ENCODE measurements at regions not wholly inside any gene's neighbourhood (a gene's known extent, or its start where the extent isn't known, plus 50 kb on each side); places are given as distances from the start of the nearest gene placed in this dataset.

GRCh38 chr5:109958082-109958481 lies 268.4 kb downstream of the MAN2A1 start:
- intact Hi-C loops (cut with micrococcal nuclease; ENCODE audit: unreplicated experiment), result no loop called here
- TF ChIP-seq, protein P1, sequence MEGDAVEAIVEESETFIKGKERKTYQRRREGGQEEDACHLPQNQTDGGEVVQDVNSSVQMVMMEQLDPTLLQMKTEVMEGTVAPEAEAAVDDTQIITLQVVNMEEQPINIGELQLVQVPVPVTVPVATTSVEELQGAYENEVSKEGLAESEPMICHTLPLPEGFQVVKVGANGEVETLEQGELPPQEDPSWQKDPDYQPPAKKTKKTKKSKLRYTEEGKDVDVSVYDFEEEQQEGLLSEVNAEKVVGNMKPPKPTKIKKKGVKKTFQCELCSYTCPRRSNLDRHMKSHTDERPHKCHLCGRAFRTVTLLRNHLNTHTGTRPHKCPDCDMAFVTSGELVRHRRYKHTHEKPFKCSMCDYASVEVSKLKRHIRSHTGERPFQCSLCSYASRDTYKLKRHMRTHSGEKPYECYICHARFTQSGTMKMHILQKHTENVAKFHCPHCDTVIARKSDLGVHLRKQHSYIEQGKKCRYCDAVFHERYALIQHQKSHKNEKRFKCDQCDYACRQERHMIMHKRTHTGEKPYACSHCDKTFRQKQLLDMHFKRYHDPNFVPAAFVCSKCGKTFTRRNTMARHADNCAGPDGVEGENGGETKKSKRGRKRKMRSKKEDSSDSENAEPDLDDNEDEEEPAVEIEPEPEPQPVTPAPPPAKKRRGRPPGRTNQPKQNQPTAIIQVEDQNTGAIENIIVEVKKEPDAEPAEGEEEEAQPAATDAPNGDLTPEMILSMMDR (IDR thresholded peaks at IDR 0.05; ENCODE audit: insufficient read depth in 1 of 2, low read depth in 1 of 2, low read length in 1 of 2, severe bottlenecking in 1 of 2, unreplicated experiment in 1 of 2), result no peak
- Histone ChIP-seq H3K4me1 (no peaks in the 10 kb centered on the region), H3K36me3 (ENCODE audit: control insufficient read depth, insufficient read depth, low read length) (no peaks in the 10 kb centered on the region), H3K9me3 (no peaks in the 10 kb centered on the region), H3K27me3 (replicated peaks; ENCODE audit: control insufficient read depth, insufficient read depth, low read length) (no peaks in the 10 kb centered on the region), H3K4me3 (ENCODE audit: low read depth, low read length) (no peak overlapping the region)
- Mint-ChIP-seq H3K27me3 (ENCODE audit: insufficient read depth, unreplicated experiment) (no peaks in the 10 kb centered on the region), H3K9me3 (ENCODE audit: unreplicated experiment) (no peaks in the 10 kb centered on the region), H3K27ac (ENCODE audit: unreplicated experiment) (no peak overlapping the region), H3K4me3 (ENCODE audit: unreplicated experiment) (no peak overlapping the region), H3K36me3 (ENCODE audit: insufficient read depth, unreplicated experiment) (no peaks in the 10 kb centered on the region), H3K4me1 (ENCODE audit: low read depth, unreplicated experiment) (no peaks in the 10 kb centered on the region)
- ChIA-PET POLR2A (no interaction called here), CTCF (no interaction called here)
- no peak for DNase-seq
- no TSS peak for BruUV-seq (replicated peaks)

GRCh38 chr5:109959652-109960051 lies 269.9 kb downstream of the MAN2A1 start:
- ChIA-PET POLR2A (no interaction called here), CTCF (no interaction called here)
- Mint-ChIP-seq H3K9me3 (ENCODE audit: unreplicated experiment) (no peaks in the 10 kb centered on the region), H3K27ac (ENCODE audit: unreplicated experiment) (no peak overlapping the region), H3K36me3 (ENCODE audit: insufficient read depth, unreplicated experiment) (no peaks in the 10 kb centered on the region), H3K27me3 (ENCODE audit: insufficient read depth, unreplicated experiment) (no peaks in the 10 kb centered on the region), H3K4me3 (ENCODE audit: unreplicated experiment) (no peak overlapping the region), H3K4me1 (ENCODE audit: low read depth, unreplicated experiment) (no peaks in the 10 kb centered on the region)
- Histone ChIP-seq H3K36me3 (ENCODE audit: control insufficient read depth, insufficient read depth, low read length) (no peaks in the 10 kb centered on the region), H3K4me3 (ENCODE audit: low read depth, low read length) (no peak overlapping the region), H3K4me1 (no peaks in the 10 kb centered on the region), H3K9me3 (no peaks in the 10 kb centered on the region), H3K27me3 (replicated peaks; ENCODE audit: control insufficient read depth, insufficient read depth, low read length) (no peaks in the 10 kb centered on the region)
- TF ChIP-seq, protein P1 (IDR thresholded peaks at IDR 0.05; ENCODE audit: insufficient read depth in 1 of 2, low read depth in 1 of 2, low read length in 1 of 2, severe bottlenecking in 1 of 2, unreplicated experiment in 1 of 2), result no peak
- intact Hi-C loops (cut with micrococcal nuclease; ENCODE audit: unreplicated experiment), result no loop called here
- no peak for DNase-seq
- no TSS peak for BruUV-seq (replicated peaks)

- Mint-ChIP-seq H3K4me3 (ENCODE audit: unreplicated experiment) (no peak overlapping the region), H3K27ac (ENCODE audit: unreplicated experiment) (no peak overlapping the region), H3K36me3 (ENCODE audit: insufficient read depth, unreplicated experiment) (no peaks in the 10 kb centered on the region), H3K4me1 (ENCODE audit: low read depth, unreplicated experiment) (no peaks in the 10 kb centered on the region), H3K9me3 (ENCODE audit: unreplicated experiment) (no peaks in the 10 kb centered on the region), H3K27me3 (ENCODE audit: insufficient read depth, unreplicated experiment) (no peaks in the 10 kb centered on the region)
- Histone ChIP-seq H3K36me3 (ENCODE audit: control insufficient read depth, insufficient read depth, low read length) (no peaks in the 10 kb centered on the region), H3K4me1 (no peaks in the 10 kb centered on the region), H3K9me3 (no peaks in the 10 kb centered on the region), H3K4me3 (ENCODE audit: low read depth, low read length) (no peak overlapping the region), H3K27me3 (replicated peaks; ENCODE audit: control insufficient read depth, insufficient read depth, low read length) (no peaks in the 10 kb centered on the region)
- intact Hi-C loops (cut with micrococcal nuclease; ENCODE audit: unreplicated experiment), result no loop called here
- BruUV-seq (replicated peaks), result no TSS peak
- no peak for DNase-seq
- ChIA-PET POLR2A (no interaction called here), CTCF (no interaction called here)
- TF ChIP-seq, protein P1 (IDR thresholded peaks at IDR 0.05; ENCODE audit: insufficient read depth in 1 of 2, low read depth in 1 of 2, low read length in 1 of 2, severe bottlenecking in 1 of 2, unreplicated experiment in 1 of 2), result no peak
Observed at GRCh38 chr5:109961751-109962150, 272.0 kb downstream of the MAN2A1 start.
